NCI-H1694 treated with DMSO at 0.1 percent for 48 hours (cell line): ENCODE measurements at regions not wholly inside any gene's neighbourhood (a gene's known extent, or its start where the extent isn't known, plus 50 kb on each side); places are given as distances from the start of the nearest gene placed in this dataset.

Experiments
- DNase-seq: peaks from one replicate; lab custom pipeline; 2025; lab: John Stamatoyannopoulos, UW

DNA sequence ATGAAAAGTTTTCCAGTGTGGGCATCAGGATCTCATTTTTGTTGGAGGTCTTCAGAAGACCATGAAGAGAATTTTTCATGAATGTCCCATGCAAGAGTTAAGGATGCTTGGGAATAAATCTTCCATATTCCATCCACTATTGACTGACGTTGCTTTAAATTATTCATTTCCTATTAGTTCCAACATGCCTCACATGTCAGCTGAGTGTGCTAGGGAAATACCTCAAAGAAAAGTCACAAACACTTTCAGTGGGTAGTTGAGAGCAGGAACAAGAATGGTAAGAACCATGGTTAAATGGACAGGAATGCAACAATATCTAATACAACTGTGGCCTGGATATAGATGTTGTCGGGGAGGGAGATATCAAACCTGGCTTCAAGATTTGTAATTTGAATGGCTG is 610.1 kb downstream of the TECRL start:
- no peak for DNase-seq

DNA sequence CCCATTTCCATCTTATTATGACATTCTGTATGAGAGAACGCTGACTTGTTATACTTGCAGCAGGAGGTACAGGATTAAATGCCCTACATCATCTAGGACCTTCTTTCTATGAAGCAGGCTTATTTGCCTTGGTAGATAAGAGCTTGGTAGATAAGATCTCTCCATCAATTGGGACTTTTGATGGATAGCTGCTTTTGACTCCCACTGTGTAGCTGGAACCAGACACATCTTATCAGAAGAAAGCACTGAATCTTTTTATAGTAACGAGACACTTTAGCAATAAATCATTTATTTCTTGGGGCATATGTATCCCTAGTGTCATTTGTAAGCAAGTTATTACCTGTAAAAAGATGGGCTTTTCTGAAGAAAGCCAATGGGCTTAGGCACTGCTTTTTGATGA is 613.9 kb downstream of the TECRL start:
- DNase-seq, result no peak

DNA sequence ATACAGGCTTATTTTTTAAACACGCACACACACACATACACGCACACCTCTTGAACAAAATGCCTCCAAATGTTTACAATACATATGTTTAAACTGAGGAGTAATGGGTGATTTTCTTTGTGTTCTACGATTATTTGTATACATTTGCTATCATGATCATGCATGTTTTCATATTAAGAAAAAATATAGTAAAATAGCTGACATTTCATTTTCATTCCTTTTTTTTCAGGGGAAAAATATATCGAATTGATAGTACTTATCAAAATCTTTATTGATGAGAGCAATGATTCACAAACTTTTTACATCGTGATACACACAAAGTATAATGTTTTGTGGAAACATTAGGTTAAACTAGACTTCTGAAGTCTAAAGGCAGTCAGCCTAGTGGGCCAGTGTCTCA is 618.9 kb downstream of the TECRL start:
- DNase-seq, result no peak

DNA sequence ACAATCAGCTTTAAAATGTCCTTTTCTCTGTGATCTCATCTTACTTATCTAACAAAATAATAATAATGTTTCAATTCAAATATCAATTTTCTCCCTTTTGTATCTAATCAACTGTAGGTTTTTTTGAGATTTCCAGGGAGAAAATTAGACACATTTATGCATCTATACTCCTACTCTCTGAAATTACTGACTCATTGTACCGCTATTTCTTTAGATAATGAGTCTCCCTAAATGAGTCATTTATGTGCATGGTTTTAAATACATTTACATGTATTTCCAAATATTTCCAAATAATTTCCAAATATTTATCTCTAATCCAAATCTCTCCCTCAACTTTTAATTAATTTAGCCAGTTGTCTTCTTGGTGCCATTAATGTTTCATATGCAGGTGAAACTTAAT is 621.0 kb downstream of the TECRL start:
- DNase-seq, result no peak

DNA sequence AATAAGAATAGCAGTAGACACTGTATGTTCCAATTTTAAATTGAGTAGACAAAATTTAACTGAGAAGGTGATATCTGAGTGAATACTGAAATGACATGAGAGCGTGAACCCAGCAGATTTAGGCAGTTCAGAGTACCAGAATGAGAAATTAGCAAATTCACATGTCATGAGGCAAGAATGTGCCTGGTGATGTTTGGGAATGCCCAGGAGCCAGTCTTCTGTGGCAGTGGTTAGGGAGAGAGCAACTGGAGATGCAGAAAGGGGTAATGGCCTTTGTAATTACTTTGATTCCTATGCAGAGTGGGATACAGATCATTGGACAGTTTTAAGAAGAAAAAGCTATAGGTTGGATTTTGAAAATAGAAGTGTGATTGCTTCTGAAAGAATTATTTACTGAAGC is 621.9 kb downstream of the TECRL start:
- no peak for DNase-seq

DNA sequence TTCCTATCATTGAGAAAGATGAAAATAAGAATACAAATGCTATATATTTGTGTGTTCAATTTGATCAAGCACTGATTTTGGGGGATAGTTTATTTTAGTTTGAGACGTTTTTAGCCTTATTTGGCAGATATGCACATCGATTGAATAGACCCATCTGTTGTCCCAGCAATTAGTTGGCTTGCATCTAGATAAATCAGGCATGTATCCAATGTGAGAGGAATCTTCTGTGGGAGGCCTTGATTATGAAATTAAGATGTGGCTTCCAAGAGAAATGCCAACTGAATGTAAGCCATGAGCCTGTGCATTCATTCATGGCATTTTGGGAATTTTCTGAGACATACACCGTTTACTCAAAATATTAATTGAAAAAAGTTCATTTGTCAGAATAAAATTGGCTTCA is 623.1 kb downstream of the TECRL start:
- peak; percentile 48 for DNase-seq

DNA sequence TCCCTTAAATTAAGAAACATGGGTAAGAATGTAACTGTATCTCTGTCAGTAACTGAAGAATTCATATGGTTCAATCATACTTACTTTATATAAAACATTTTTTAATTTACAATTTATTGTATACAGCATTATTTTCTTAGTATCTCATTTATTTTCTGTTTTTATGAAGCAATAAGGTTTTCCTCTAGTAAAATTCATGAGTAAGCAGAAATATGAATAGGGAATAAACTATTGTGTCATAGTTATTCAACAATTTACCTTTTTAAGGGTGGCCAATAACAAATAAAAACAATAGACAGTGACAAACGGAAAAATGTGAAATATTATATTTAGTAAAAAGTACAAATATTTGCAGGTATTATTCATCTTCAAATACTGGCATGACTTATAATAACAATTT is 624.4 kb downstream of the TECRL start:
- DNase-seq, result no peak

DNA sequence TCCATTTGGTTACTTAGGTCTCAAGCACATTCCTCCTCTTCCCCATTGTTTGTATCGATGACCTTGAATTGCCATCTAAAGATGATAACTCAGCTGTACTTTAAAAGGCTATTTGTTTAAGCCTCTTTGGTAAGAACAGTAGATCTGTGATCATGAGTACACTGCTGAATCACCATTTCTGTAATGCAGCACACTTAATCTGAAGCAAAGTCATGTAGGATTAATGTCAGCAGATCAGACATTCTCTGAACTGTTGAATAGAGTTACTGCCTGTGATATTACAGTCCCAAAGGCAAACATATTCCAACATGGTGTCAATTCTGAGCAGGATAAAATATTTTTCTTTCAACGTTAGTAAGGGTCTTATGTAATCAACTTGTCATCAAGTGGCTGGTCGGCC is 631.6 kb downstream of the TECRL start:
- no peak for DNase-seq

DNA sequence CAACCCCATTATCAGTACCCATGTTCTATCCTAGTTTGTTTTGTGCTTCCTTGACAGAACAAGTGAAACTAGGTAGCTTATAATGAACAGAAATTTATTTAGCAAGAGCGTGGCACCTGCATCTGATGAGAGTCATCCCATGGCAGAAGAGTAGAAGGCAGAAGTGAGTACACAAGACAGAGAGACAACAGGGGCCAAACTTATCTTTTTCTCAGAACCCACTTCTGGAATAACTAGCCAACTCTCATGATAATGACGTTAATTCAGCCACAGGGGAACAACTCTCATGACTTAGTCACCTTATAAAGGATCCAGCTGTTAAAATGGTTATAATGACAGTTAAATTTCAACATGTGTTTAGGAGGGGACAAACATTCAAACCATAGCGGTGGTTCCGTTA is 644.9 kb downstream of the TECRL start:
- DNase-seq, result no peak

DNA sequence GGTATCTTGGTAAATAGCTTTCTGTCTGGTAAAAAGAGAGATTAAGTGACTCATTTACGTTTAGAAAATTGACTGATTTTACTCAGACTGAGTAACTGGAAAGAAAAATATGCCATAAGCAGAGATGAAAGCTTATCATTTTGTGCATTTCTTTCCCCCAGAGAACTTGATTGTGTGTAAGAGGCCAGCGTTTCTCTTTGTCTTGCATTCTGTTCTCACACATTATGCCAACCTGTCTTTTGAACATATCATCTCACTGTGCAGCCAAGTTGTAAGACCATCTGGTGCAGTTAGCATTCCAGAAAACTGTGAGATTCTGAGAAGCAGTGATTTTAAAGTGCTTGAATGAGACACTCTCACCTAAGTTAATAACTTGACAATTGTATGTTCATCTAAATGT is 651.3 kb downstream of the TECRL start:
- no peak for DNase-seq

DNA sequence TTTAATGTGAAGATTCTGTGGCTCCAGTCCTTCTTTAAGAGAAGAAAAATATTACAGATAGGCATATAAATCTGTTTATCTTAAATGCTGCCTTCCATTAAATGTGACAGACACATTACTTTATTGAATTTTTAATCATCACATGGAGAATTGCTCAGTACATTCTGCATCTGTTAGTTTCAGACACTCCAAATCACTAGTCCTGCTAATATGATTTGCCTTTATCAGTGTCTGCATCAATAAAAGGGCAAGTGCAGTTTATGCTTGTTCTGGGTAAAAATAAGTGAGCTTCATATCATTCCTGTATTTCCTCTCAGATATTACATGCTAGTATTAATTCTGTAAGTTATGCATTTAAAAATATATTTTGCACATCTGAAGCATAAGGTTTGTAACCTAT is 666.4 kb downstream of the TECRL start:
- no peak for DNase-seq

DNA sequence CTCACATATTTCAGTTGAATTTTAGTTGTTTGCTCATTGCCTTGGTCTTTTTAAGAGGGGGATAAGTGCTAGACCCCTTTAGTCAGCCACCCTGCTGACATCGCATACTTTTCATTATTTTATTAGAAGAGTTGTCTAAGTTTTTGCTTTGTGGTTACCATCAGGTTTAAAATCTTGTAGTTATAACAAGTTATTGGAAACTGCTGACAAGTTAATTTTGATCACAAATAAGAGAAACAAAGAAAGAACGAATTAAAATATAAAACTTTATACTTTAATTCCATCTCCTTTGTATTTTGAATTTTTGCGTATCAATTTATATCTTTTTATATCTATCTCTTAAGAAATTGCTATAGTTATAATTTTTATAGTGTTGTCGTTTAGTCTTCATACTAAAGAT is 679.7 kb downstream of the TECRL start:
- DNase-seq, result no peak

DNA sequence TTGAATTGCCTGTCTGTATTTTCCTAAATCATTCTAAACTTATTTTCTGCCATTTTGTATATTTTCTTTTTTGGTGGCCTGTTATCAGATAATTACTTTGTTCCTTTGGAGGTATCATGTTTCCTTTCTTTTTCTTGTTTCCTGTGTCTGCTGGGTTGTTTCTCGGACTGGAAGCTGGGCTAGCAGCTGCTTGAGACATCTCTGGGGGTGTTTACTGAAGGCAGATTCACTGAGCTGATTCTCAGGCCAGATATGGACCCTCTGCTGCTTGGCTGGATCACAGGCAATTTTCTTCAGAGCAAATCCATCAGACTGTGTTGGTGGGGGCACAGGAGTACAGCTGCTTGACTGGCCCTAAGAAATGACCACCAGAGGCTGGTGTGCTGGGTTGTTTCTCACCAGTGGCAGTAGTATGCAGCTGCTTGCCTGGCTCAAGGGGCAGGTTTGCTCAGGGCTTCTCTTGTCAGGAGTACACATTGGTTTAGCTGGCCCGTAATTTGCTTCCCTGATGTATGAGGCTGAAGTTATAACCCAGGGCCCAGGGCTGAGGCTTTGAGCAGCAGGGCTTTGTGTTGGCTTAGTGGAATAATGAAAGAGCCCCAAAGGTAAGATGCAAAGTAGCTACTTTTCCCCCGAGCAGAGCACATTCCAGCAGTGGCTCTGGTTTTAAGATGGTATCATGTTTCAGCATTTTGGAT is 680.6 kb downstream of the TECRL start:
- DNase-seq, result no peak

DNA sequence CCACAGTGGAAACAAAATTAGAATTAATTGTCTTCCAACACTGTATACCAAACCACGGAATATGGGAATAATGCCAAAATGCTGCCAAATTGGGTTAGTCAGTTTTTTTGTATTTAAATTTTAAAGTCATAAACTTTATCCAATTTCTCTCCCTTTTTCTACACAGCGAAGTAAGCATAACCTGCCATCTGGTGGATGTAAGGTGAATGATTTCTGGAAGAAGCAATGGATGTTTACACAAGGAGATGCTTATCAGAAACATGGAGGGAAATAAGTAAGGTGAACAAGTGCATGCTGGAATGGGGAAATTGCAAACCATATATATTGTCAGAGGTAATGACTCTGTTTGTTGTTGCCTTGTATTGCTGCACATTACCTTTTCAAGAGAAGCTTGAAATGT is 691.9 kb downstream of the TECRL start:
- DNase-seq, result peak; percentile 23

DNA sequence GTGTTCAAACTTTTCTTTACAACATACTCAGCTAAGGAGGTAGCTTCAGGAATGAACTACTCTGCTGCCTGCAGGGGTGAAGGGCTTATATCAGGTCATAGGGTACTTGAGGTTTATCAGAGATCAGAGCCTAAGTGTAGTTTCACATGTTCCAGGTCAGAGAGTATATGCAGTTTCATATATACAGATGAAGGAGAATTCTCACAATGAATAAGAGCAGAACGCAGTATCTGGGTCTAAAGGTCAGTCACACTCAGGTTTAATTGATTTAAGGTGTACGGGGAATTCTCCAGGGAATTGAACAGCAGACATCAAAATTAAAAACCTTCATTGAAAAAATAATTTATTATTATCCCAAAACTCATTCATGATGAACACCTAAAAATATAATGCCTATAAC is 700.6 kb downstream of the TECRL start:
- no peak for DNase-seq

DNA sequence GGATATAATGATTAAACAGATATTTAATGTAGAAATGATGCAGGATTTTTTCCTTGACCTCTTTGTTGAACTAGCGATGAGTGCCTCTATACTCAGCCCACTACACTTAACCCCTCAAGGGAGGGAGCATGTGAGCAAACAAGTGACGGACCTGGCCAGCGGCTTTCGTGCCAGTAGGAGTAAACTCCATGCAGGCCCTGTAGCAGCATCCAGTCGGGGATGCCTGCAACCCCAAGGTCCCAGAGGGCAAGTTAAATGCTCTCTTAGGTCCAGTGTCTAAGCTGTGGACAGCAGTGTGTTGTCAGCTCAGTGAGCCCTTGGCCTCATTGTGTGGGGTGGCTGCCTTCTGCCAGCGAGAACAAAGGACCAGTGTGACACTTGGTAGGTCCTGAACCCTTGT is 708.7 kb downstream of the TECRL start:
- no peak for DNase-seq

DNA sequence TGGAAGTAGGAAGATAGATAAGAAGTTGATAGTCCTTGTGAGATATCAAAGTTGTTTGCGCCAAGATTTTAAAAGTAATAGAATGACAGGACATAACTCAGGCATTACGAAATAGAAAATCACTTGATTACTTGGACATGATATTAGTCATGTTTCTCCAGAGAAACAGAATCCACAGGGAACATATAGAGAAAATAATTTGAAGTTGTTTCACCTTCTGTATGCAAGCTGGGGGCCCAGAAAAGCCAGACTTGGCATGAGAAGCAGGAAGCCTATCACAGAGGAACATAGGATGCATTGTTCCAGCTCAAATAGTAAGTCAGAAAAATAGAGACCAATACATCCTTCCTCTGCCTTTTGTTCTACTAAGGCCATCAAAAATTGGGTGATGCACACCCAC is 715.9 kb downstream of the TECRL start:
- no peak for DNase-seq

DNA sequence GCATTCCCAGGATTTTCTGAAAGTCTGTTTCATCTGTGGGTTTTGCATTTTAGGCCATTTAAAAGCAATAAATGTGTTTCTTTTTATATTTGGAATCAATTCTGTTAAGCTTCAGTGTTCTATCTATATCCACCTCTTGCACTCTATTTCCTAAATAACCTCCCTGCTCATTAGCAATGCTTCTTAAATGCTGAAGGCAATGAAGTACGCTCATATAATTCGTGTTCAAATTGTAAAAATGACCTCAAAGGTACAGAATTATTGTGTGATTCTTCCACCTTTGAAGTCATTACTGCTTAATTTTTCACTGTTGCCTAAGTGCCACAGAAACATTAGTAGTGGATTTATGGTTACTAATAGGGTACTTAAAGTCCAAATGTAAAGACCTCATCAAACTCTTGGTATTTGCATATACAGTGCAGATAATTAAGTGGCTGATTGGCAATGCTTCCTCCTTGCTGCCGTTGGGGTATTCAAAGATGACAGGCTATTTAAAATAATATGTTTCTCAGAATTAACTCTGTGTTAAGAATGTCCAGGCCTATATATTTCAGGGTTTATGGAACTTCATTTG is 730.8 kb downstream of the TECRL start:
- no peak for DNase-seq

DNA sequence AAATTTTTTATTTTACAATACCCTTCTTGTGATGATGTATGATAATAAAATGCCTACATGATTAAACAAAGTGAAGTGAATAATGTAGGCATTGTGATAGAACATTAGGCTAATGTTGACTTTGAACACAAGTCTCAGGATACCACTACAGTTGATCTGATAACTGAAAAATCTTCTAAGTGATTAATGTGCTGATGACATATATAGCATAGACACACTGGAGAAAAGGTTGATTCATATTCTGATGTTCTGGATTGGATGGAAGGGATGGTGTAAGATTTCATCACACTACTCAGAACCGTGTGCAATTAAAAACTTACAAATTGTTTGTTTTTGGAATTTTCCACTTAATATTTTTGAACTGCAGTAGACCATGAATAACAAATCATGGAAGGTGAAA is 738.5 kb downstream of the TECRL start:
- DNase-seq, result no peak

DNA sequence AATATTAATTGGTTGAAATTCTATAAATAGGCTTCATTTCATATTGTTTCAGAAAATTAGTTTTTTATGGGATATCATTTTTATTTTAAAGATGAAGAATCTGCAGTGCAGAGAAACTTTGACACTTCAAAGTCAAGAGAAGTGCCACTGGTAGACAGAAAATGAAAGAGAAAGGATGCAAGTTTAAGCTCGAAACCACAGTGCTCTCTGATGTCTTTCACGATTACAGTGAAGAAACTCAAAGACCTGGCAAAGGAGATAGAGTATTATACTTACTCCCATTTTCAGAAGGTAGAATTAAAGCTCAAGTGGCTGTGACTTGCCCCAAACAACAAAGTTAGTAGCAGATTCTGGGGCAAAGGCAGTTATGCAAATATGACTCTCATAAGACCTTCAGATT is 745.4 kb downstream of the TECRL start:
- no peak for DNase-seq

DNA sequence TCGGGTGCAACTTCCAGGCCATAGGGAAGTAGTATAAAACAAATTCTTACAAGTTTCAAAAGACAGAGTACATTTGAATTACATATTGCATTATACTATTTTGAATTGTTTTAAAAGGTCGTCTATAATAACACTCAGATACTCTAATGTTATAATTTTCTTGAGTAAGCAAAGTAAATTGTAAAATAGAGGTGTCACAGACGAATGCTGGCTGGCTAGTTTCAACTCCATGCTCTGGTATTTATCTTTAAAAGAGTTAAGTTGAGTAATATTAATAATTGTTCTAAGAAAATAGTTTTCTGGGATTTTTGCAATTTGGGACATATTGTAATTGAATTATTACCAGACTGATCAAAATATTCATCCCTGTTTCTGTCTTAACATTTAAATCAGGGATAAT is 764.9 kb downstream of the TECRL start:
- DNase-seq, result no peak

DNA sequence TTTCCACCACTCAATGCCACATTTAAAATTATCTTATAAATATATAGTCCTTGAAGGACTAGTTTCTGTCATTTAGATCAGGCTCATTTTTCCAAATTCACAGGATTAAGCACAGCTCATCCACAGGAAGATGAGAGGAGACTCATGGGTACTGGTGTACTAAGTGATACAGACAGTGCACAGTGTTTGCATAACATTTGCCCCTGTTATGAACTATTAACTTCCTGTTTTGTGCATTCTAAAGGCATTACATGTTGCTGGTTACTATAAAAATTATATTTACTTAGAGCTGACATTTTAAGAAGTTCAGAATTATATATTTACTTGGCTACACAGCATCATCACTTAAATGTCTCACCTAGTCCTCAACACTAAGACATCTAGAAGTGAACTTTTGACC is 772.0 kb downstream of the TECRL start:
- no peak for DNase-seq

DNA sequence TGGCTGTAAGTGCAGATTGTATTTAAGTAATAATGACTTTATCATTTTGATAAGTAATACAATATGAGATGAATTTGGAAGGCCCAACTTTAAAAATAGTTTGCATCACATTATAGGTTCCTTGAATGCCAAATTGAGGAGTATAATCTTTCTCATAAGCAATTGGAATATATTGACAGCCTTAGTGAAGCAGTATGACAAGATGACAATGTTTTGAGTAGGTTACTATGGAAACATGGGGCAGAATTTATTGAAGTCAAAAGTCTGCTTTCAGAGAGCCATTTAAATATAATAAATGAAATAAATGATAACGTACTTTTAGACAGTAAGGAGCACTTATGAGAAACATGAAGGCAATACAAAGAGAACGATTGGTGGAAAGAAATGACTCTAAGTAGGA is 776.4 kb downstream of the TECRL start:
- no peak for DNase-seq

DNA sequence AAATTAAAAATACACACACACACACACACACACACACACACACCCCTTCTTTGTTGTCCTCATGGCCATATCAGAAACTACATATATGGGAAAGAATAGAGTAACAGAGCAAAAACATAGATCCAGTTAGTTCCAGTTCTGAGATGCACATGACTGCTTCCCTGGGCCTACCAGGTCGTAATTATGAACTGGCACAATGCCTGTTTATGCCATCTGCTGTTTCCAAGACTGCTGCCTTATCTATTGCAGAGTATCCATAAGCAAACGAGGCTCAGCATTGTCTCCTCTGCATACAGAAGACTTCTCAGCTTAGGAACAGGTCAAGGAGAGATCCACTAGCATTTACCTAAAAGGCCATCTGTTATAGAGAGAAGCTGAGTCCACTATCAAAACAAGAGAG is 789.0 kb downstream of the TECRL start:
- DNase-seq, result peak; percentile 96
